ENCODE measurements at regions not wholly inside any gene's neighbourhood (a gene's known extent, or its start where the extent isn't known, plus 50 kb on each side); places are given as distances from the start of the nearest gene placed in this dataset.

DNA sequence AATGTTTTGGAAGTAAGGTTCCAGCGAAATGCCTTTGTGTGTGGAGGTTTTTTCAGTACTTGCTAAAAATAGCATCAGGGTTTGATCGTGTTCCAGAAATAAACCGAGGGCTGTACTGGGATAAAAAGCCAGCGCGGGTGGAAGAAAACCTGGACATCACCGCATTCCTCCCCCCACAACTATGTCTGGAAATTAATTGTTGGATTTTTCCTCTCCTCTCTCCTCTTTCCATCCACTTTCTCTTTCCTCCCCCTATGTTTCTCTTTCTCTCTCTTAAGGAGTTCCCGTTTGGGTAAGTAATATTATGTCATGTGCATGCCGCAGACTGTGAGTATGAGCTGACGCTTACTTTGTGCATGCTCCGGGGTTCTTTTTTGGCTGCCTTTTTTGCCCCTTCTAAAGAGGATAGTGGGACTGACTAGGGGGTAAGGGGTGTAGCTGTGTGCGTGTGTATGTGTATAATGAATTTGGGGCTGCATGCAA is 104.2 kb upstream of the HSD17B12 start:
- DNase-seq: no peak

- peak; percentile 78 for DNase-seq
Measured at GRCh38 chr11:43576803-43577521, 103.6 kb upstream of the HSD17B12 start.

GRCh38 chr11:43577566-43578264 is 102.8 kb upstream of the HSD17B12 start:
- no peak for DNase-seq

GRCh38 chr11:43578346-43579170 is 102.0 kb upstream of the HSD17B12 start:
- DNase-seq: no peak

DNA sequence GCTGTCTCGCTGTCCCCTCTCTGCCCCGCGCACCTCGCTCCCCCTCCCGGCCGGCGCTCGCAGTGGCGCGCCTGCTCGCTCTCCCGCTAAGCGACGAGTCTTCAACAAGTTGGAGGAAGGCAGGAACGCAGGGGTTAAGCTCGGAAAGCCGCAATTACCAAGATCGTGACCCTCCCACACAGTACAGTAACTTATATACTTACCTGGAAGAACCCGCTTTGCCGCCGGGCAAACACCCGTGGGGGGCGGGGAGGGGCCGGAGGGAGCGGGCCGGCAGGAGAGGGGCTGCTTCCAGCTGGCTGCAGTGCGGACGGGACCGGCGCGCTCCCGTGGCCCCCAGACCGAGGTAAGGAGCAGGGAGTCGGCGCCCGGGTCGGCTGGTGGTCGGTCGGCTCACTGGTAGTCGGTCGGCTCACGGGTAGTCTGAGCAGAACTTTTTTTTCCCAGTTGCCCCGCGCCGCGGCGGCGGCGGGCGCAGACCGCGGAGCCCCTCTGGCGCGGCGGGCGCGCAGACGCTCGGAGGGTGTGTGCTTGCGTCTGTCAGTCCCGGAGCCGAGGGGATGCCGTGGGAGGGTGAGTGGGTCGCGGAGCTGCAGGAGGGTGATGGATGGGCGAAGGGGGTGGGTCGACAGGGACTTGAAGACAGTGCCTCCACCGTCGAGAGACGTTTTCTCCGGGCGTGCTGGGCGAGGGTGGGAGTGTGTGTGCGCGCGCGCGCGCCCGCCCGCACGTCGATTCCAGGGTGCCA is 101.2 kb upstream of the HSD17B12 start:
- peak; percentile 67 for DNase-seq

- DNase-seq: no peak
Measured at GRCh38 chr11:43579919-43580276, 100.6 kb upstream of the HSD17B12 start.

GRCh38 chr11:43580735-43581369 is 99.7 kb upstream of the HSD17B12 start:
- peak; percentile 51 for DNase-seq

- peak; percentile 9 for DNase-seq
Measured at GRCh38 chr11:43581370-43582023, 99.0 kb upstream of the HSD17B12 start.

DNA sequence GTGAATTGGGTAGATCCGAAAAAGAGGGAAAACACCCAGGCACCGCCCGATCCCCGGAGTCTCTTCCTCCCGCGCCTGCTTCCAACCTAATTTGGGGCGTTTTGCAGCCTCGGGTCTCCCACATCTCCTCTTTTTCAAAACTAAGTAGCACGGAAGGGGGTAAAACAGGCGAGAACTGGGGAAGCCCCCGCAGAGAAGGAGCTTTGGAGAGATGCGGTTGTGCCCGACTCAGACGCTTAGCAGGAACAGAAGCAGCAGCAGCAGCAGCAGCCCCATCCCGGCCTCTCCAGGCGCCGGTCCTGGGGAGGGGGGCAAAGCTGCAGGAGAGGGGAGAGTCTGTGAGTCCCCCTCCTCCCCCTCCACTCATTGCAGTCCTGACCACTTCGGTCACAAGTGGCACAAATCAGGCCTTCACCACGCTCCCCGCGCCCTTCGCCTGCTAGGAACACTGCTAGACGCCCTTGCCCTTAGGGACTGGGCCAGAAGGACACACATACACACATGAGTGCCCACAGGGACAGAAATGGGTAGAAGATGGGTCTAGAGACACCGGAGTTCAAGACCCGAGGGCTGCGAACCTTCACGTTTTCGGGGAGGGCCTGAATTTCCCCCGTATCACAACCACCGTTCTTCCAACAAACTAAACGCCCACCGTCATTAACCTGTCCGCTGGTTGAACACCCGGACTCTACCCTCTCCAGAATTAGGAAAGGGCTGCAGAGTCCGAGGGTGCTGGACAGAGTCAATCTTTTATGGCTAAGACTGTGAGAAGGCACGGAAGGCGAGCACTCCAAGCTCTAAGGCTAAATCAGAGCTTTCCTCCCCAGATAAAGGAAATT is 98.3 kb upstream of the HSD17B12 start:
- DNase-seq: no peak

GRCh38 chr11:43582863-43583462 is 97.6 kb upstream of the HSD17B12 start:
- DNase-seq: no peak

GRCh38 chr11:43583548-43583947 is 97.0 kb upstream of the HSD17B12 start:
- no peak for DNase-seq

DNA sequence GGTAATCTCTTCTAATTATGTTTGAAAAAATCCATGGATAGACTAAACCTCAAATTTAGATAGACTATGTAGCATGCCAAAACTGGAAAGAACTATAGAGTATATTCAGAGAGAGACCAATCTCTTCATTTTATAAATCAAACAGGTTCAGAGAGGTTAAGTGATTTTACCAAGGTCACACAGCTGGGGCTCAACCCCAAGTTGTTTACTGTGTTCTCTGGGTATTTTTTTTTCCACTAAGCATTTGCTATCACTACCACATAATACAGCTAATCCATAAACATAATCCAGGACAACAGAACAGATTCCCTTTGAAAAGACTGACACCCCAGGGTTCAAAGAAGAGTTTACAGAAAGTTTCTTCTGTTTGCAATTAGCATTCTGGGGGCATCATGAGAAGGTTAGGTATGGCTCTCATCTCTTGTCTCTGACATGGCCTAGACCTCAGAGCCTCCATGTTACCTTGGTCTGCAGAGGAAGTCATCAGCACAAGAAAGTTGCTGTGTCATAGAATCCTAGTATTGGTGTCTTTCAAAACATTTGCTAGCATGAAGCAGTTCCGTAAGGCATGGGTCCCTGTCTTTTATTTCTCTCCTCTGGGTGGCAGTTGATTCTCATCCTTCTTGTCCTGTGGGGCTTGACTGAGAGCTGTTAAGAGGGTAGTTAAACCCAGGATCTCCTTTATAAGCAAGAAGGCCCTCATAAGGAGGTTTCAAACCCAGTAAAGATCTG is 94.5 kb upstream of the HSD17B12 start:
- peak; percentile 24 for DNase-seq

DNA sequence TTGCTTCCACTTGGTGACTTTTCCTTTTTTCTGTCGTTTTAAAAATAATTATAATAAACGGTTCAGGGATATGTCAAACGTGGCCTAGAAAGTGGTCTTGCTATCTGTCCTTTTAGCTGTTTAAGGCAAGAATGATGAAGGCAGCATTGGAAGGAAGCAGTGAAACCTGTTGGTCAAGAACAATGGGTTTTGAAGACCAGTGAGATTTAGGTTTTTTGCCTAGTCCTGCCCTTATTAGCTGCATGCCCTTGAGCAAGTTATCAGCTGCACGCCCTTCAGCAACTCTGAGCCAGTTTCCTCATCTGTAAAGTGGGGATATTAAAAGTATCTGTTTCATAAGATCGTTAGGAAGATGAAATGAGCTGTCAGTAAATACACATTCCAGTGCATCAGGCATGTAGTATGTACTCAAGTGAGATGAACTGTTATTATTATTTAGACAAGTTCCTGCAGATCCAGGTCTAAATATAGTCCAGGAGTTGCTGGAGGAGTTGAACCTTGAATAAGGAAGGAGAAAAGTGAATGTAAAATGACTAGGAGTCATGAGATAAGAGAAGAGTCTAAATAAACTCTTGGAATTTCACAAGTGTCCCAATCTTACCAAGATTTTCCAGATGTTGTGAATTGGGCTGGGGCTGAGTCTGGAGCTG is 90.8 kb upstream of the HSD17B12 start:
- no peak for DNase-seq

DNA sequence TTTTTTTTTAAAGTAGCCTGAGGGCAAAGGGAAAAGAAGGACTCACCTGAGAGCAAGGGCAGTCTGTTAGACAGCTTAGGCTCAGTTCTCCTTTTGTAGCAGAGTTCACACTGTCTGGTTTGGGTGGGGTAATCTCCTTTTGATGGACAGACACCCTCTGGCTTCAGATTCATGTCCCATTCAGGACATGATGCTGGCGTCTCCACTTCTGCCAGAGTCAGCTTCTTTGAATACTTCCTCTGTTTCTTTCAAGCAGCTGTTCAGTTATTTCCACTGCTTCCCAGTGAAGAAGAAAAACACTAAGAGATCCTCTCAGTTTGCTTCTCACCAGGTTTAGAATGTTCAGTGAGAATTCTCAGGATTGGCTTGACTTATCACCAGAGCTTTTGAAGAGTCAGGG is 79.0 kb upstream of the HSD17B12 start:
- no peak for DNase-seq

DNA sequence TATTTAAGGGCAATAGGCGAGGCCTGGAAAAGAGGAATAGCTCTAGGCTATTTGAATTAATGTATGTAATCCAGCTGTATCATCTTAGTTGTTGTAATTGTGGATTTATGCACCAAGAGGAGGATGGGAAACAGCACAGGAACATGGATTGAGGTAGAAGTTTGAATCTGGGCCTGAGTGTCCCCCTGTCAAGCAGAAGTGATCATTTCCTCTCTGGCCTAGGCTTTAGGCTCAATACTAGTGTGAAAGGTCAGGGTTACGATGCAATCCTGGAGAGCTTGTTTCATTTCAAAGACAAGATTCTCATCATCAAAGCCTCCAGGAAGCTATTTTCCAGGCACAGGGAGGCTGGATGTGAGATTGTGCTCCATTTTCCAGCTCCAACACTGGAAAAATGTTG is 77.9 kb upstream of the HSD17B12 start:
- DNase-seq: no peak

DNA sequence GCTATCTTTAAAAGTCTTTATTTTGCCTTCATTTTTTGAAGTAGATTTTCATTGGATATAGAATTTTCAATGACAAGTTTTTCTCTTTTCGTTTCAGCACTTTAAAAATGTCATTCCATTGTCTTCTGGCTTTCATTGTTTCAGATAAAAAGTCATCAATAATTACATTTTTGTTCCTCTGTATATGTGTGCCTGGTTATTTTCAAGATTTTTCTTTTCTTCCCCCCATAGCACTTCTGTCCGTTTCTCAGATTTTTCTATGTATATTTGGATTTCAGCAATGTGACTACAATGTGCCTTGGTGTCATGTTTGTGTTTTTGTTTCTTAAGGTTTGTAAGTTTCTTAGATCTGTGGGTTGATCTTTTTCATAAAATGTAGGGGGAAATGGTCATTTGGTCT is 66.3 kb upstream of the HSD17B12 start:
- DNase-seq: no peak

DNA sequence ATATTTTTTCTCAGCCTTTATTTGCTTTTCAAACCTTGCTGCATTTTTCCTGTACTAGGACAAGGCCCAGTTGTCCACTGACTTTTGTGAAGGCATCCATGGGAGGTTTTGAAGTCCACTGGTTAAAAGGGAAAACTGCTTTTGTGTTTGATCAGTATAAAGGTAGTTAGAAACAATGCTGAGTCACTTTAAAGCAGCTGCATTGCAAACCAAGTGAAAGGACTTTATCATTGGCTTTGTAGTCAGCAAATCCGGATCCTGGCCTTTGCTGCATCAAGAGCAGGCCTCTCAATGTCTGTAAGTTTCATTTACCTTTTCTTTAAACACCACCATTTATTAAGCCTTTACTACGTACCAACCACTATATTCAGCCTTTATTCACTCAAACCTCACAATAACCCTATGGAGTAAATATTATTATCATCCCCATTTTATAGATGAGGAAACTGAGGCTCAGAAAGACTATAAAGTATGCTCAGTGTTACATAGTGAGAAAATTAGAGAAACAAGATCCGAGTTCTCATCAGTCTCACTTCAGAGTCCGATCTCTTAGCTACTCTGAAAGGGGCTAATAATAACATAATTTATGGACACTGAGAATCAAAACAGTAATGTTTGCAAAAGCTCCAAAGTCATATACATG is 60.6 kb upstream of the HSD17B12 start:
- no peak for DNase-seq

GRCh38 chr11:43626798-43627197 is 53.7 kb upstream of the HSD17B12 start:
- no peak for DNase-seq

All from hematopoietic multipotent progenitor cell treated with erythropoietin and hydrocortisone succinate and interleukin-3 and kit ligand, for 6 days (in vitro differentiated cells).